HEK293 (cell line): ENCODE measurements at regions not wholly inside any gene's neighbourhood (a gene's known extent, or its start where the extent isn't known, plus 50 kb on each side); places are given as distances from the start of the nearest gene placed in this dataset.

Source experiments
- CTCF ChIA-PET: fragments of 350-600 bp; formaldehyde crosslinking; extraction: SDS; loops from one replicate; lab custom pipeline; 2021; ENCODE audit warnings: antibody characterized with exemption; lab: Yijun Ruan, JAX
- POLR2A ChIA-PET: fragments of 300-600 bp; formaldehyde crosslinking; extraction: SDS; loops from one replicate; lab custom pipeline; 2020; ENCODE audit warnings: antibody characterized with exemption, inconsistent platforms; lab: Yijun Ruan, JAX
- H3K27ac ChIP-seq: fragments of 200-500 bp; sonication (Bioruptor generic); 2 replicates; pipeline ENCODE4 v1.5.1; 2014; ENCODE audit warnings: low read depth, low read length, control low read depth, inconsistent platforms; ENCODE audit errors: extremely low read depth
- H3K36me3 ChIP-seq, 2 experiments: fragments of 200-500 bp in 1 of 2; sonication (Bioruptor generic) in 1 of 2; 1 replicate in 1 of 2; 2 replicates in 1 of 2; pipeline ENCODE4 v1.5.1; 2014 to 2017; ENCODE audit warnings: inconsistent platforms in 2 of 2, low read length in 2 of 2; ENCODE audit not compliant: control insufficient read depth in 2 of 2, insufficient read depth in 1 of 2
- H3K4me1 ChIP-seq: fragments of 200-500 bp; sonication (Bioruptor generic); 2 replicates; pipeline ENCODE4 v1.5.1; 2014; ENCODE audit warnings: mild to moderate bottlenecking, low read length, inconsistent platforms; ENCODE audit not compliant: control insufficient read depth, insufficient read depth
- H3K4me3 ChIP-seq: 2 replicates; pipeline ENCODE4 v1.5.1; 2011; ENCODE audit warnings: low read depth, mild to moderate bottlenecking, control low read depth, low read length, moderate library complexity
- H3K9me3 ChIP-seq: fragments of 200-500 bp; sonication (Bioruptor generic); 2 replicates; pipeline ENCODE4 v1.5.1; 2014; ENCODE audit warnings: low read depth, low read length, inconsistent platforms; ENCODE audit not compliant: control insufficient read depth, insufficient read depth
- FEZF1 ChIP-seq: fragments of 450-650 bp; formaldehyde crosslinking; IDR thresholded peaks from 2 replicates; pipeline ENCODE4 v1.5.1; 2016; ENCODE audit warnings: missing biosample characterization, missing genetic modification characterization
- GFI1B ChIP-seq: fragments of 450-650 bp; formaldehyde crosslinking; IDR thresholded peaks from 2 replicates; pipeline ENCODE4 v1.5.1; 2016; ENCODE audit warnings: missing biosample characterization, missing genetic modification characterization
- GLI2 ChIP-seq: fragments of 450-650 bp; formaldehyde crosslinking; IDR thresholded peaks from 2 replicates; pipeline ENCODE4; 2017; ENCODE audit warnings: missing biosample characterization, missing genetic modification characterization, low read depth, borderline replicate concordance
- KLF16 ChIP-seq: fragments of 450-650 bp; formaldehyde crosslinking; IDR thresholded peaks from 2 replicates; pipeline ENCODE4 v1.5.1; 2017; ENCODE audit warnings: missing biosample characterization, missing genetic modification characterization
- MYNN ChIP-seq: fragments of 450-650 bp; formaldehyde crosslinking; IDR thresholded peaks from 2 replicates; pipeline ENCODE4 v1.5.1; 2016; ENCODE audit warnings: missing biosample characterization, missing genetic modification characterization, borderline replicate concordance
- TCF7L2 ChIP-seq: IDR thresholded peaks from 2 replicates; pipeline ENCODE4 v1.6.1; 2011; ENCODE audit warnings: low read depth, mild to moderate bottlenecking, inconsistent platforms, low read length, moderate library complexity, borderline replicate concordance
- ZBTB20 ChIP-seq: fragments of 450-650 bp; formaldehyde crosslinking; IDR thresholded peaks from 2 replicates; pipeline ENCODE4 v1.5.1; 2016; ENCODE audit warnings: missing biosample characterization, missing genetic modification characterization
- ZFP37 ChIP-seq: fragments of 450-650 bp; formaldehyde crosslinking; IDR thresholded peaks from 2 replicates; pipeline ENCODE4 v1.5.1; 2016; ENCODE audit warnings: missing biosample characterization, missing genetic modification characterization
- ZFP41 ChIP-seq: fragments of 450-650 bp; formaldehyde crosslinking; IDR thresholded peaks from 2 replicates; pipeline ENCODE4 v1.5.1; 2016; ENCODE audit warnings: missing biosample characterization, missing genetic modification characterization, borderline replicate concordance
- ZFP69B ChIP-seq: fragments of 450-650 bp; formaldehyde crosslinking; IDR thresholded peaks from 2 replicates; pipeline ENCODE4 v1.5.1; 2016; ENCODE audit warnings: missing biosample characterization, missing genetic modification characterization
- ZNF112 ChIP-seq: fragments of 450-650 bp; formaldehyde crosslinking; IDR thresholded peaks from 2 replicates; pipeline ENCODE4 v1.5.0; 2017; ENCODE audit warnings: missing biosample characterization, missing genetic modification characterization
- ZNF132 ChIP-seq: fragments of 450-650 bp; formaldehyde crosslinking; IDR thresholded peaks from 2 replicates; pipeline ENCODE4 v1.5.1; 2017; ENCODE audit warnings: missing biosample characterization, missing genetic modification characterization, borderline replicate concordance
- ZNF214 ChIP-seq: fragments of 450-650 bp; formaldehyde crosslinking; IDR thresholded peaks from 2 replicates; pipeline ENCODE4 v1.5.1; 2017; ENCODE audit warnings: missing biosample characterization, mild to moderate bottlenecking, missing genetic modification characterization, borderline replicate concordance
- ZNF274 ChIP-seq, 2 experiments: fragments of 200-500 bp in 1 of 2; fragments of 450-650 bp in 1 of 2; sonication (Bioruptor generic) in 1 of 2; formaldehyde crosslinking in 1 of 2; IDR thresholded peaks; 2 replicates each; pipeline versions ENCODE4 v1.5.1 to v1.6.1; 2014 to 2016; ENCODE audit warnings: borderline replicate concordance in 1 of 2, inconsistent platforms in 1 of 2, low read length in 1 of 2, missing biosample characterization in 1 of 2, missing genetic modification characterization in 1 of 2
- ZNF350 ChIP-seq: fragments of 450-650 bp; formaldehyde crosslinking; IDR thresholded peaks from 2 replicates; pipeline ENCODE4 v1.5.0; 2017; ENCODE audit warnings: missing biosample characterization, mild to moderate bottlenecking, missing genetic modification characterization
- ZNF37A ChIP-seq: fragments of 450-650 bp; IDR thresholded peaks from 2 replicates; pipeline ENCODE4 v1.5.1; 2018; ENCODE audit warnings: missing biosample characterization, missing genetic modification characterization
- ZNF404 ChIP-seq: fragments of 450-650 bp; formaldehyde crosslinking; IDR thresholded peaks from 2 replicates; pipeline ENCODE4 v1.5.1; 2017; ENCODE audit warnings: missing biosample characterization, missing genetic modification characterization
- ZNF610 ChIP-seq: fragments of 450-650 bp; formaldehyde crosslinking; IDR thresholded peaks from 2 replicates; pipeline ENCODE4 v1.5.1; 2016; ENCODE audit warnings: missing biosample characterization, missing genetic modification characterization, borderline replicate concordance
- ZNF658 ChIP-seq: fragments of 450-650 bp; formaldehyde crosslinking; IDR thresholded peaks from 2 replicates; pipeline ENCODE4; 2016; ENCODE audit warnings: missing biosample characterization, missing genetic modification characterization
- ZNF76 ChIP-seq: fragments of 450-650 bp; formaldehyde crosslinking; IDR thresholded peaks from 2 replicates; pipeline ENCODE4; 2016; ENCODE audit warnings: low read depth, missing biosample characterization, missing genetic modification characterization, borderline replicate concordance
- ZNF792 ChIP-seq: fragments of 450-650 bp; formaldehyde crosslinking; IDR thresholded peaks from 2 replicates; pipeline ENCODE4 v1.5.1; 2016; ENCODE audit warnings: missing biosample characterization, missing genetic modification characterization
- TF ChIP-seq, protein P1 (sequence below): fragments of 450-650 bp; formaldehyde crosslinking; IDR thresholded peaks from 2 replicates; pipeline ENCODE4 v1.5.1; 2016; ENCODE audit warnings: missing biosample characterization, missing genetic modification characterization
- TF ChIP-seq, protein P2 (sequence below): fragments of 450-650 bp; formaldehyde crosslinking; IDR thresholded peaks from 2 replicates; pipeline ENCODE4 v1.5.1; 2016; ENCODE audit warnings: missing biosample characterization, missing genetic modification characterization
- TF ChIP-seq, protein P3 (sequence below): fragments of 450-650 bp; formaldehyde crosslinking; IDR thresholded peaks from 2 replicates; pipeline ENCODE4 v1.5.1; 2017; ENCODE audit warnings: missing biosample characterization, missing genetic modification characterization
- TF ChIP-seq, protein P4 (sequence below): fragments of 450-650 bp; formaldehyde crosslinking; IDR thresholded peaks from 2 replicates; pipeline ENCODE4 v1.5.1; 2016; ENCODE audit warnings: missing biosample characterization, missing genetic modification characterization

DNA sequence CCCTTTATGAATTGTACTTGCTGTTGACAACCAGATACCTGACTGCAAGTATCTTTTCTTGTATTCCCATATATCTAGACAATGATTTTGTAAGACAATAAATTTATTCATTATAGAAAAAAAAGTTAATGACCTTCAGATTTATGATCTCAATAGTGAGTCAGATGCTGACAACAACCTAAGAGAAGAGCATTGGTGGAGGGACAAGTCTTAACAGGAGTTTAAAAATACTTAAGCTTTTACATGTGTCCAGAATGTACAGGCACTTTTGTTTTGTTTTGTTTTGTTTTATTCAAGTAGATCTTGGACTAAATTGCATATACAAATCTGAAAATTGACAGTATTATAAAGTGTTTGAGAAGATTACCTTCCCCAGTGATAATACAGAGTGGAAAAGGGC is 1544.6 kb upstream of the B3GALT2 start:
- Histone ChIP-seq H3K9me3 (no peaks in the 10 kb centered on the region), H3K27ac (no peak overlapping the region), H3K36me3 (no peaks in the 10 kb centered on the region), H3K4me1 (no peaks in the 10 kb centered on the region), H3K4me3 (no peak overlapping the region)
- POLR2A ChIA-PET, result no interaction called here
- TF ChIP-seq ZNF76 (tag by site-specific recombination) (no peak), ZNF214 (no peak), ZNF404 (tag by site-specific recombination) (no peak), ZNF610 (tag by site-specific recombination) (no peak), ZNF274 (IDR thresholded peaks at IDR 0.05; ENCODE audit: low read length) (no peak), ZNF274 (tag by site-specific recombination; IDR thresholded peaks at IDR 0.05; ENCODE audit: borderline replicate concordance) (no peak), ZFP37 (no peak), FEZF1 (tag by site-specific recombination) (no peak), ZBTB20 (tag by site-specific recombination) (no peak), KLF16 (tag by site-specific recombination) (no peak), ZFP41 (tag by site-specific recombination) (no peak), ZNF350 (tag by site-specific recombination) (no peak), ZNF112 (tag by site-specific recombination) (no peak), GFI1B (tag by site-specific recombination) (no peak)
- TF ChIP-seq, protein P1, sequence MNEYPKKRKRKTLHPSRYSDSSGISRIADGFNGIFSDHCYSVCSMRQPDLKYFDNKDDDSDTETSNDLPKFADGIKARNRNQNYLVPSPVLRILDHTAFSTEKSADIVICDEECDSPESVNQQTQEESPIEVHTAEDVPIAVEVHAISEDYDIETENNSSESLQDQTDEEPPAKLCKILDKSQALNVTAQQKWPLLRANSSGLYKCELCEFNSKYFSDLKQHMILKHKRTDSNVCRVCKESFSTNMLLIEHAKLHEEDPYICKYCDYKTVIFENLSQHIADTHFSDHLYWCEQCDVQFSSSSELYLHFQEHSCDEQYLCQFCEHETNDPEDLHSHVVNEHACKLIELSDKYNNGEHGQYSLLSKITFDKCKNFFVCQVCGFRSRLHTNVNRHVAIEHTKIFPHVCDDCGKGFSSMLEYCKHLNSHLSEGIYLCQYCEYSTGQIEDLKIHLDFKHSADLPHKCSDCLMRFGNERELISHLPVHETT (tag by site-specific recombination), result no peak
- TF ChIP-seq, protein P2, sequence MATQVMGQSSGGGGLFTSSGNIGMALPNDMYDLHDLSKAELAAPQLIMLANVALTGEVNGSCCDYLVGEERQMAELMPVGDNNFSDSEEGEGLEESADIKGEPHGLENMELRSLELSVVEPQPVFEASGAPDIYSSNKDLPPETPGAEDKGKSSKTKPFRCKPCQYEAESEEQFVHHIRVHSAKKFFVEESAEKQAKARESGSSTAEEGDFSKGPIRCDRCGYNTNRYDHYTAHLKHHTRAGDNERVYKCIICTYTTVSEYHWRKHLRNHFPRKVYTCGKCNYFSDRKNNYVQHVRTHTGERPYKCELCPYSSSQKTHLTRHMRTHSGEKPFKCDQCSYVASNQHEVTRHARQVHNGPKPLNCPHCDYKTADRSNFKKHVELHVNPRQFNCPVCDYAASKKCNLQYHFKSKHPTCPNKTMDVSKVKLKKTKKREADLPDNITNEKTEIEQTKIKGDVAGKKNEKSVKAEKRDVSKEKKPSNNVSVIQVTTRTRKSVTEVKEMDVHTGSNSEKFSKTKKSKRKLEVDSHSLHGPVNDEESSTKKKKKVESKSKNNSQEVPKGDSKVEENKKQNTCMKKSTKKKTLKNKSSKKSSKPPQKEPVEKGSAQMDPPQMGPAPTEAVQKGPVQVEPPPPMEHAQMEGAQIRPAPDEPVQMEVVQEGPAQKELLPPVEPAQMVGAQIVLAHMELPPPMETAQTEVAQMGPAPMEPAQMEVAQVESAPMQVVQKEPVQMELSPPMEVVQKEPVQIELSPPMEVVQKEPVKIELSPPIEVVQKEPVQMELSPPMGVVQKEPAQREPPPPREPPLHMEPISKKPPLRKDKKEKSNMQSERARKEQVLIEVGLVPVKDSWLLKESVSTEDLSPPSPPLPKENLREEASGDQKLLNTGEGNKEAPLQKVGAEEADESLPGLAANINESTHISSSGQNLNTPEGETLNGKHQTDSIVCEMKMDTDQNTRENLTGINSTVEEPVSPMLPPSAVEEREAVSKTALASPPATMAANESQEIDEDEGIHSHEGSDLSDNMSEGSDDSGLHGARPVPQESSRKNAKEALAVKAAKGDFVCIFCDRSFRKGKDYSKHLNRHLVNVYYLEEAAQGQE (tag by site-specific recombination), result no peak
- TF ChIP-seq, protein P3, sequence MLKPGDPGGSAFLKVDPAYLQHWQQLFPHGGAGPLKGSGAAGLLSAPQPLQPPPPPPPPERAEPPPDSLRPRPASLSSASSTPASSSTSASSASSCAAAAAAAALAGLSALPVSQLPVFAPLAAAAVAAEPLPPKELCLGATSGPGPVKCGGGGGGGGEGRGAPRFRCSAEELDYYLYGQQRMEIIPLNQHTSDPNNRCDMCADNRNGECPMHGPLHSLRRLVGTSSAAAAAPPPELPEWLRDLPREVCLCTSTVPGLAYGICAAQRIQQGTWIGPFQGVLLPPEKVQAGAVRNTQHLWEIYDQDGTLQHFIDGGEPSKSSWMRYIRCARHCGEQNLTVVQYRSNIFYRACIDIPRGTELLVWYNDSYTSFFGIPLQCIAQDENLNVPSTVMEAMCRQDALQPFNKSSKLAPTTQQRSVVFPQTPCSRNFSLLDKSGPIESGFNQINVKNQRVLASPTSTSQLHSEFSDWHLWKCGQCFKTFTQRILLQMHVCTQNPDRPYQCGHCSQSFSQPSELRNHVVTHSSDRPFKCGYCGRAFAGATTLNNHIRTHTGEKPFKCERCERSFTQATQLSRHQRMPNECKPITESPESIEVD (tag by site-specific recombination), result no peak
- CTCF ChIA-PET, result no interaction called here

DNA sequence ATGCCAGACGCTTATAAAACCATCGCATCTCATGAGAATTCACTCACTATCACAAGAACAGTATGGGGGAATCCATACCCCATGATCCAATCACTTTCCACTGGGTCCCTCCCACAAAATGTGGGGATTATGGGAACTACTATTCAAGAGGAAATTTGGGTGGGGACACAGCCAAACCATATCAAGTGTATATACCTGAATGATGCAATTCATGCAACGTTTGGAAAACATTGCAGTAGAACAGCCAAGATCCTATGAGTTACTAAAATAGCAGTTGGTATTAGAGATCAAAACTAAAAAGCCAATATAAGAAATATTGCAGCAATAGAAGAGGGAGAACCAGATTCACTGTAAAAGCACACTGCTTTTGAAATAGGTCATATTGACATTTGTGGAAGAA is 1543.9 kb upstream of the B3GALT2 start:
- ChIA-PET POLR2A (no interaction called here), CTCF (no interaction called here)
- Histone ChIP-seq H3K4me1 (no peaks in the 10 kb centered on the region), H3K27ac (no peak overlapping the region), H3K9me3 (no peaks in the 10 kb centered on the region), H3K4me3 (no peak overlapping the region), H3K36me3 (no peaks in the 10 kb centered on the region)
- TF ChIP-seq MYNN (tag by site-specific recombination) (no peak), ZNF658 (no peak), ZNF792 (tag by site-specific recombination) (no peak), GLI2 (no peak), ZNF132 (tag by site-specific recombination) (no peak), ZFP69B (tag by site-specific recombination) (no peak), ZNF76 (tag by site-specific recombination) (no peak), ZNF37A (tag by site-specific recombination) (no peak), TCF7L2 (no peak)
- TF ChIP-seq, protein P4, sequence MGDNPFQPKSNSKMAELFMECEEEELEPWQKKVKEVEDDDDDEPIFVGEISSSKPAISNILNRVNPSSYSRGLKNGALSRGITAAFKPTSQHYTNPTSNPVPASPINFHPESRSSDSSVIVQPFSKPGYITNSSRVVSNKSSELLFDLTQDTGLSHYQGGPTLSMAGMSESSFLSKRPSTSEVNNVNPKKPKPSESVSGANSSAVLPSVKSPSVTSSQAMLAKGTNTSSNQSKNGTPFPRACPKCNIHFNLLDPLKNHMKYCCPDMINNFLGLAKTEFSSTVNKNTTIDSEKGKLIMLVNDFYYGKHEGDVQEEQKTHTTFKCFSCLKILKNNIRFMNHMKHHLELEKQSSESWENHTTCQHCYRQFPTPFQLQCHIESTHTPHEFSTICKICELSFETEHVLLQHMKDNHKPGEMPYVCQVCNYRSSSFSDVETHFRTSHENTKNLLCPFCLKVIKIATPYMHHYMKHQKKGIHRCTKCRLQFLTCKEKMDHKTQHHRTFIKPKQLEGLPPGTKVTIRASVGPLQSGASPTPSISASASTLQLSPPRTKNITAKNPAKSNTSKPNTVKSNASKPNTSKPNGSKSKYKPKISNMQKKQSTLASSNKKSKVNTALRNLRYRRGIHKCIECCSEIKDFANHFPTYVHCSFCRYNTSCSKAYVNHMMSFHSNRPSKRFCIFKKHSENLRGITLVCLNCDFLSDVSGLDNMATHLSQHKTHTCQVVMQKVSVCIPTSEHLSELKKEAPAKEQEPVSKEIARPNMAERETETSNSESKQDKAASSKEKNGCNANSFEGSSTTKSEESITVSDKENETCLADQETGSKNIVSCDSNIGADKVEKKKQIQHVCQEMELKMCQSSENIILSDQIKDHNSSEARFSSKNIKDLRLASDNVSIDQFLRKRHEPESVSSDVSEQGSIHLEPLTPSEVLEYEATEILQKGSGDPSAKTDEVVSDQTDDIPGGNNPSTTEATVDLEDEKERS, result no peak
- TF ChIP-seq, protein P3 (tag by site-specific recombination), result no peak
